MM.1S (cell line): ENCODE measurements at regions not wholly inside any gene's neighbourhood (a gene's known extent, or its start where the extent isn't known, plus 50 kb on each side); places are given as distances from the start of the nearest gene placed in this dataset.
"Not testable (repeated sequence)": the region's sequence is repeated elsewhere in the genome, so short reads cannot be mapped to it uniquely, and the experiment has no call there.

ENCODE experiments used
- CTCF ChIP-seq: fragments of 300-600 bp; sonication (generic); IDR thresholded peaks from 2 replicates; pipeline ENCODE4 v1.5.1; 2016; ENCODE audit warnings: antibody characterized with exemption, low read length, mixed read lengths
- EZH2 ChIP-seq: fragments of 300-600 bp; sonication (generic); optimal IDR thresholded peaks from 2 replicates; pipeline ENCODE3; 2017; ENCODE audit warnings: low read depth, mild to moderate bottlenecking, antibody characterized with exemption, low read length, mixed read lengths
- EZH2phosphoT487 ChIP-seq: fragments of 300-600 bp; sonication (generic); IDR thresholded peaks from 2 replicates; pipeline ENCODE4 v1.6.1; 2018; ENCODE audit warnings: antibody characterized with exemption, low read length

- not testable (repeated sequence) for TF ChIP-seq EZH2, CTCF, EZH2phosphoT487
Measured at GRCh38 chr10:44578963-44579362, 194.1 kb upstream of the CXCL12 start.
